ENCODE measurements at regions not wholly inside any gene's neighbourhood (a gene's known extent, or its start where the extent isn't known, plus 50 kb on each side); places are given as distances from the start of the nearest gene placed in this dataset.

DNA sequence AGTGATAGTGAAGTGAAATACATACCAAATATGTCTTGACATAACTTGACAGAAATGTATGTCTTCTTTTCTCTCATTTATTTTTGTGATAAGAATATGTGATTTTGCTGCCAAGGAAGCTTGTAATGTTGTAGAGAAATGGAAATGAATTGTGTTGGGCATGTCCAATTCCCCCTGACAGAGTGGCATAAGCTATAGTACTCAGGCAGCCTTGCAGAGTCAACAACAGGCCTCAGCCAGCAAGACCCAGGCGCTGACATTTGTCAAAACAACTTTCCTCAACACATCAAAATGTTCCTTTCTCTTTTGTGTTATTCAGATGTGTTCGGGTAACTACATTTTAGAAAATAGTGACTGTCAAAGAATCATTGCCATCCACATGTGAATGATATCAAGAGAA is 538.1 kb upstream of the ATP11B start:
- no peak for DNase-seq (ENCODE audit: low read depth in 2 of 2)

- DNase-seq (ENCODE audit: low read depth in 2 of 2), result no peak
Measured at GRCh38 chr3:182257361-182257760, 535.9 kb upstream of the ATP11B start.

- DNase-seq (ENCODE audit: low read depth in 2 of 2), result no peak
Measured at GRCh38 chr3:182258538-182259177, 534.6 kb upstream of the ATP11B start.

DNA sequence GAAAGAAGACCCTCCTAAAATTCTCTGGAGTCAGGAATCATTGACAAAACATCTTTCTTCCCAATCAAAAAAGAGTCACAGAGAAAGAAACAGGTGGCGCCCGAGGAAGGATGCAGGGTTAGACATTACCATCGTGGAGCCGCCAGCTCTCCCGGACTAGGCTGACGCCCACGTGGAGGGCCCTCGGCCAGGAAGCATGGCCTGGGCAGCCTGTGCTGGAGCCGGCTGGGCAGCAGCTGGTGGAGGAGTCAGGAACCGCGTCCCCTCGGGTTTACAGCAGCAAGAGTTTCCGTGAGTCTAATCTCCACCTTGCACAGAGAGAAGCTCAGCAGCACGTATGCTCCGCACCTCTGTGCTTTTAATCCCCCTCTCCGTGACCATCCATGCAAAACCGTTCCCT is 533.7 kb upstream of the ATP11B start:
- no peak for DNase-seq (ENCODE audit: low read depth in 2 of 2)

- DNase-seq (ENCODE audit: low read depth in 2 of 2), result no peak
Measured at GRCh38 chr3:182261041-182261440, 532.3 kb upstream of the ATP11B start.

GRCh38 chr3:182268711-182269110 is 524.6 kb upstream of the ATP11B start:
- no peak for DNase-seq (ENCODE audit: low read depth in 2 of 2)

- DNase-seq (ENCODE audit: low read depth in 2 of 2), result no peak
Measured at GRCh38 chr3:182276512-182276911, 516.8 kb upstream of the ATP11B start.

DNA sequence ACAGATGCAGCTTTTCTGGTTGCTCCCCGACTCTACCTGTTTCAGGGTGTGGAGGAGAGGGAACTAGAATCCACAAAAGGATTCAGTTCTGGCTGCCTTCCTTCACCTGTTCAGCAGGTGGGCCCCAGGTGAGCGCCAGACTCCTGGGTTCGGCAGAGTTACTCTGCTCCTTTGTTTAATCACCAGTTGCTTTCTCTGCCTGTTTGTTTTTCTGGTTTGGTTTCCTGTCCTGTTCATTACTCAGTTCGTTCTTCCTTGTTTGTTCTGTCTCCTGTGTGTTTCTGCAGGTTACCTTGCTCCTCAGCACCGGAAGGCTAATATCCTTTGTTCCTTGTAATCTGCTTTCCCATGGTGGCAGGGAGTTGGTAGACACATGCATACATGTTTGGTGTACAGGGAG is 508.5 kb upstream of the ATP11B start:
- no peak for DNase-seq (ENCODE audit: low read depth in 2 of 2)

DNA sequence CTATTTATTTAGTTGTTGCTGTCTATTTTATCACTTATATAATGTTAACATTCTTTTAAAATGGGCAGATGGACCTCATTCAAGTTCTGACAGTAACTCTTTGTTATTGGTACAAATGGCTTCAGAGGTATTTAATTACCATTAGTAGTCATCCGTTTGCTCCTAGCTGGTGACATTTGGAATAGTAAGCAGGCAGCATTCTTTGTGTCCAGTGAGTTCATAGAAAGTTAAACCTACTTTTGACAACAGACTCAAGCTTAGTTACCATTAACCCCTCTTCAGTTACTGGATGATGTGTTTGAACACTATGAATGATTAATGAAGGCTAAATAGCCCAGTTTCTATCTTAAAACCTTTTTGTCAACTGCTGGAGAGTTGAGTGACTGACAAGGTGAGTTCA is 500.7 kb upstream of the ATP11B start:
- no peak for DNase-seq (ENCODE audit: low read depth in 2 of 2)

- DNase-seq (ENCODE audit: low read depth in 2 of 2), result peak; percentile 48 to 53
Measured at GRCh38 chr3:182294256-182294655, 499.0 kb upstream of the ATP11B start.

- no peak for DNase-seq (ENCODE audit: low read depth in 2 of 2)
Measured at GRCh38 chr3:182294696-182295095, 498.6 kb upstream of the ATP11B start.

- DNase-seq (ENCODE audit: low read depth in 2 of 2), result no peak
Measured at GRCh38 chr3:182300266-182300665, 493.0 kb upstream of the ATP11B start.

- DNase-seq (ENCODE audit: low read depth in 2 of 2), result no peak
Measured at GRCh38 chr3:182303169-182303568, 490.1 kb upstream of the ATP11B start.

DNA sequence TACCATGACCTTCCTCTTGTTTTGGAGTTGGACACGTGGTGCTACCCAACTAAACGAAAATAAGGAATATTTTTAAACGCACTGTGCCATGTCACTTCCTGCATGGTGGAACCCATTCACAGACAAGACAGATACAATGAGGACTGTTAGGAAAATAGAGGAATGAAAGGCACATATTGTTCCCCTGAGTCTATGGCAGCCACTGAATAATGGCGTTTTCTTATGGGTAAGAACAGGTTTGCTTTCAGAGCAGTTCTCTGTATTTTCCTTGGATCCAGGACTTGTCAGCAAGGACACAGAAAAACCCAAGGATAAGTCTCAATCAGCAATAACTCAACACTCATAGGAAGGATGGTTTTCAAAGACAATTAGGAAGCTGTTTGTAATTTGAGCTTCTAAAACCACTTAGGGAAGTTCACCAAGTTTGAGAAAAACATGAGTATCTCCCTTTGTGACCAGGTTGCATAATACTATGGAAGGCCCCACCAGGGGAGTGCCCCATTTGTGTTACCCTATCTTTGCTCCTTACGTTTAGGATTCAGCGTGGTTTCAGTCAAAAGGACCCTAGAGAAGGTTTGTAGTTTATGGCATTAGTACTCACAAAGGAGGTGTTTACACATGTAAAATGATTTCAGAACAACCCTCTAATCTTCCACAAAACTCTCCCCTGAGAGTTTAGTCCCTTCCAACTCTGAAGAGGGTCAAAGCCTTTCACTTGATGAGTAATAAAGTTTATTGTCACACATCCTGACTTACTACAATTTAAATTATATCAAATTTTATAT is 487.2 kb upstream of the ATP11B start:
- no peak for DNase-seq (ENCODE audit: low read depth in 2 of 2)

GRCh38 chr3:182308328-182308727 is 485.0 kb upstream of the ATP11B start:
- no peak for DNase-seq (ENCODE audit: low read depth in 2 of 2)

GRCh38 chr3:182309120-182309519 is 484.2 kb upstream of the ATP11B start:
- DNase-seq (ENCODE audit: low read depth in 2 of 2), result no peak

GRCh38 chr3:182315313-182315712 is 478.0 kb upstream of the ATP11B start:
- no peak for DNase-seq (ENCODE audit: low read depth in 2 of 2)

DNA sequence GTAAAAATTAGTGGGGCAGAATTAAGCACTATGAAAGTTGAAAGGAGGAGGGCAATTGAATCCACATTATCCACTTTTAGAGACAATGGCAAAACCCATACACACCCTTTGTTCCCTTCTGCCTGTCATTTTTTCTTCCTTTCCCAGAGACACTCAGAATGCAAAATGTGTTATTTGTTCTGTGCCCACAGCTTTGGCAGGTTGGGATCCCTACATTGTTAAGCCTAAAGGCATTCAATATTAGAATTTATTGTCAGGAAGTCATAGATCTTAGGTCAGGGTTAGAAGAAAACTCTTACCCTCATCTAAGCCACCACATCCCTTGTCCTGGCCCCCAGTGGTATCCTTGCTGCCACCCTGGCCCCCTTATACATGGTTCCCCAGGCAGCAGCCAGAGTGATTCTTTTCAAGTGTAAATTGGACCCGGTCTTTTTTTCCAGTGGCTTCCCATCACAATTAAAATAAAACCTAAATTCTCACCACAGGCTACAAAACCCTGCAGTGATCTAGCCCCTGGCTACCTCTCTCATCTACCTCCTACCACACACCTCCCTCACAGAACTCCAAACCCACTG is 470.1 kb upstream of the ATP11B start:
- DNase-seq (ENCODE audit: low read depth in 2 of 2), result no peak

GRCh38 chr3:182323898-182324297 is 469.4 kb upstream of the ATP11B start:
- no peak for DNase-seq (ENCODE audit: low read depth in 2 of 2)

DNA sequence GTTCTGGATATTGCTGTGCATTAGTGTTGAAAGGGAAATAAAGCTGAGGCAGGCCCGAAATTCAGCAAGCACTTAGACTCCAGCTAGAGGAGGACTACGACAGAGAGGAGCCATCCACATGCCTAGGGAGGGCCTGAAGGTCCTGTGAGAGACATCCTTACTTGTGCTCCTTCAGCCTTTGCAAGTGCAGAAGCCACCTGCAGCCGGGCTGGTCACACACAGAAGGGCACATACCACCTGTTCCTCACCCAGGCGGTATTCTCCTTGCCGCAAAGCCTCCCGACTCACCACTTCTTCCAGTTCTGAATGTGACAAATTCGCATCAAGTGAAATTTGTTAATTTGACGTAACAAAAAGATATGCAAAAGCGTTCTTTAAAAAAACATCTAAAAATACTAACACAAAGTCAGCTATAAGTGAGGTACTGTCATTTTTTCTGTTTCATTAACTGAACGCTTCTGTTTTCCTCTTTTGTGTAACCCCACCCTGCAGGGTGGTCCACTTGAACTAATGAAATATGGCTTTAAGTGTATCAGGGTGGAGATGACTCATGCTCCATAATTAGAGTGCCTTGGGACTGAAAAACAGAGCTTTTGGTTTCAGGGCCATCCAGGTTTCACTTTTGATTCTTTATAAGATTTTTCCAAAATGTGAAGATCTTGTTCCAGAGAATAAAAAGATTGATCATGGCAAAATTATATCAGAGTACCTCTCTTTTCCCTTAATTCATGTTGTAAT is 467.9 kb upstream of the ATP11B start:
- no peak for DNase-seq (ENCODE audit: low read depth in 2 of 2)

- peak; percentile 67 to 75 for DNase-seq (ENCODE audit: low read depth in 2 of 2)
Measured at GRCh38 chr3:182327196-182327681, 466.1 kb upstream of the ATP11B start.

- no peak for DNase-seq (ENCODE audit: low read depth in 2 of 2)
Measured at GRCh38 chr3:182330646-182331045, 462.7 kb upstream of the ATP11B start.
